ENCODE measurements at regions not wholly inside any gene's neighbourhood (a gene's known extent, or its start where the extent isn't known, plus 50 kb on each side); places are given as distances from the start of the nearest gene placed in this dataset.
A peak's percentile ranks its signal among the peaks of the same experiment; 100 is the strongest.

- H3K9me3 ChIP-seq (ENCODE audit: control insufficient read depth in 4 of 4, insufficient read depth in 3 of 4, low read length in 3 of 4): no peaks in the 10 kb centered on the region
- H3K36me3 ChIP-seq (ENCODE audit: control insufficient read depth in 4 of 4, insufficient read depth in 4 of 4, low read length in 4 of 4): no peaks in the 10 kb centered on the region
- no peaks in the 10 kb centered on the region for H3K27me3 ChIP-seq (ENCODE audit: control insufficient read depth in 3 of 3, insufficient read depth in 3 of 3, low read length in 2 of 3)
- ATAC-seq (ENCODE audit: insufficient read depth, low FRiP score) (no peak), DNase-seq (peak in 1 of 3 donors; percentile 11)
- H3K4me3 ChIP-seq: no peak overlapping the region
- 65 to 66% methylated on average over 4 of the region's 4 CpGs for WGBS, 2 donors
- no peak overlapping the region for H3K9ac ChIP-seq (ENCODE audit: insufficient read depth in 1 of 2, low read length in 2 of 2)
- H3K27ac ChIP-seq (ENCODE audit: low read depth in 1 of 2, low read length in 1 of 2): no peak overlapping the region
- H3K4me1 ChIP-seq (ENCODE audit: control insufficient read depth in 5 of 5, insufficient read depth in 5 of 5, low read length in 5 of 5): peaks cover 0 to 3% (median 0%) of the 10 kb centered on the region in 5 donors
- no peak for TF ChIP-seq CTCF (IDR thresholded peaks at IDR 0.05; ENCODE audit: control extremely low read depth, extremely low read depth)
Observed at GRCh38 chr9:12930906-12931305, 156.1 kb downstream of the LURAP1L start.

- peaks cover 0 to 3% (median 0%) of the 10 kb centered on the region in 5 donors for H3K4me1 ChIP-seq (ENCODE audit: control insufficient read depth in 5 of 5, insufficient read depth in 5 of 5, low read length in 5 of 5)
- H3K27me3 ChIP-seq (ENCODE audit: control insufficient read depth in 3 of 3, insufficient read depth in 3 of 3, low read length in 2 of 3): no peaks in the 10 kb centered on the region
- no peak overlapping the region for H3K27ac ChIP-seq (ENCODE audit: low read depth in 1 of 2, low read length in 1 of 2)
- no peak overlapping the region for H3K9ac ChIP-seq (ENCODE audit: insufficient read depth in 1 of 2, low read length in 2 of 2)
- 61% methylated on average over 2 of the region's 2 CpGs for WGBS, 2 donors
- DNase-seq (no peak), ATAC-seq (ENCODE audit: insufficient read depth, low FRiP score) (no peak)
- no peaks in the 10 kb centered on the region for H3K36me3 ChIP-seq (ENCODE audit: control insufficient read depth in 4 of 4, insufficient read depth in 4 of 4, low read length in 4 of 4)
- no peak overlapping the region for H3K4me3 ChIP-seq
- no peaks in the 10 kb centered on the region for H3K9me3 ChIP-seq (ENCODE audit: control insufficient read depth in 4 of 4, insufficient read depth in 3 of 4, low read length in 3 of 4)
- no peak for TF ChIP-seq CTCF (IDR thresholded peaks at IDR 0.05; ENCODE audit: control extremely low read depth, extremely low read depth)
Observed at GRCh38 chr9:12933957-12934356, 159.1 kb downstream of the LURAP1L start.

GRCh38 chr9:12934545-12935272, 159.9 kb downstream of the LURAP1L start:
- TF ChIP-seq CTCF (IDR thresholded peaks at IDR 0.05; ENCODE audit: control extremely low read depth, extremely low read depth): no peak
- WGBS, 2 donors: 83 to 91% methylated on average over 6 of the region's 6 CpGs
- no peak for DNase-seq
- H3K36me3 ChIP-seq (ENCODE audit: control insufficient read depth in 4 of 4, insufficient read depth in 4 of 4, low read length in 4 of 4): no peaks in the 10 kb centered on the region
- no peaks in the 10 kb centered on the region for H3K9me3 ChIP-seq (ENCODE audit: control insufficient read depth in 4 of 4, insufficient read depth in 3 of 4, low read length in 3 of 4)
- no peak overlapping the region for H3K4me3 ChIP-seq
- H3K9ac ChIP-seq (ENCODE audit: insufficient read depth in 1 of 2, low read length in 2 of 2): no peak overlapping the region
- no peak overlapping the region for H3K27ac ChIP-seq (ENCODE audit: low read depth in 1 of 2, low read length in 1 of 2)
- H3K27me3 ChIP-seq (ENCODE audit: control insufficient read depth in 3 of 3, insufficient read depth in 3 of 3, low read length in 2 of 3): no peaks in the 10 kb centered on the region
- no peak for ATAC-seq (ENCODE audit: insufficient read depth, low FRiP score)
- H3K4me1 ChIP-seq (ENCODE audit: control insufficient read depth in 5 of 5, insufficient read depth in 5 of 5, low read length in 5 of 5): peaks cover 0 to 3% (median 0%) of the 10 kb centered on the region in 5 donors

GRCh38 chr9:12935714-12936113, 160.9 kb downstream of the LURAP1L start:
- ATAC-seq (ENCODE audit: insufficient read depth, low FRiP score) (no peak), DNase-seq (no peak)
- TF ChIP-seq CTCF (IDR thresholded peaks at IDR 0.05; ENCODE audit: control extremely low read depth, extremely low read depth): no peak
- no peak overlapping the region for H3K4me3 ChIP-seq
- H3K36me3 ChIP-seq (ENCODE audit: control insufficient read depth in 4 of 4, insufficient read depth in 4 of 4, low read length in 4 of 4): no peaks in the 10 kb centered on the region
- H3K9ac ChIP-seq (ENCODE audit: insufficient read depth in 1 of 2, low read length in 2 of 2): no peak overlapping the region
- 64 to 87% methylated on average over 2 of the region's 2 CpGs for WGBS, 2 donors
- H3K27ac ChIP-seq (ENCODE audit: low read depth in 1 of 2, low read length in 1 of 2): no peak overlapping the region
- no peaks in the 10 kb centered on the region for H3K9me3 ChIP-seq (ENCODE audit: control insufficient read depth in 4 of 4, insufficient read depth in 3 of 4, low read length in 3 of 4)
- peaks cover 0 to 3% (median 0%) of the 10 kb centered on the region in 5 donors for H3K4me1 ChIP-seq (ENCODE audit: control insufficient read depth in 5 of 5, insufficient read depth in 5 of 5, low read length in 5 of 5)
- H3K27me3 ChIP-seq (ENCODE audit: control insufficient read depth in 3 of 3, insufficient read depth in 3 of 3, low read length in 2 of 3): no peaks in the 10 kb centered on the region

Data from lung (tissue), 11 donors.